IMR-90 (cell line): ENCODE measurements at regions not wholly inside any gene's neighbourhood (a gene's known extent, or its start where the extent isn't known, plus 50 kb on each side); places are given as distances from the start of the nearest gene placed in this dataset.

Experiments
- BHLHE40 ChIP-seq: fragments of 150-350 bp; IDR thresholded peaks from 2 replicates; pipeline ENCODE4 v1.6.1; 2016; ENCODE audit warnings: mild to moderate bottlenecking, low read depth, low read length
- CEBPB ChIP-seq: IDR thresholded peaks from 2 replicates; pipeline ENCODE4 v1.6.1; 2012; ENCODE audit warnings: low read depth, low read length, improper control_type of control experiment
- CHD1 ChIP-seq: IDR thresholded peaks from 2 replicates; pipeline ENCODE4 v1.6.1; 2012; ENCODE audit warnings: low read depth, low read length, improper control_type of control experiment
- CTCF ChIP-seq: conservative IDR thresholded peaks from 2 replicates; pipeline ENCODE4 v1.5.1; 2012; ENCODE audit warnings: mild to moderate bottlenecking, low read depth, low read length, improper control_type of control experiment
- ELK1 ChIP-seq: fragments of 150-350 bp; IDR thresholded peaks from 2 replicates; pipeline ENCODE4 v1.6.1; 2016; ENCODE audit warnings: low read depth, mild to moderate bottlenecking, low read length, moderate library complexity, borderline replicate concordance
- FOS ChIP-seq: fragments of 150-350 bp; IDR thresholded peaks from 2 replicates; pipeline ENCODE4 v1.6.1; 2016; ENCODE audit warnings: low read depth, low read length
- MAFK ChIP-seq: IDR thresholded peaks from 2 replicates; pipeline ENCODE4 v1.6.1; 2012; ENCODE audit warnings: low read depth, low read length, improper control_type of control experiment
- MAZ ChIP-seq: IDR thresholded peaks from 2 replicates; pipeline ENCODE4 v1.6.1; 2012; ENCODE audit warnings: low read depth, mild to moderate bottlenecking, low read length, improper control_type of control experiment, moderate library complexity, borderline replicate concordance
- POLR2A ChIP-seq: IDR thresholded peaks from 2 replicates; pipeline ENCODE4 v1.6.1; 2012; ENCODE audit warnings: mild to moderate bottlenecking, low read depth, low read length
- RAD21 ChIP-seq: IDR thresholded peaks from 2 replicates; pipeline ENCODE4 v1.6.1; 2012; ENCODE audit warnings: low read length, improper control_type of control experiment
- RCOR1 ChIP-seq: IDR thresholded peaks from 2 replicates; pipeline ENCODE4 v1.6.1; 2012; ENCODE audit warnings: mild to moderate bottlenecking, low read length, improper control_type of control experiment; ENCODE audit not compliant: insufficient replicate concordance
- RFX5 ChIP-seq: IDR thresholded peaks from 2 replicates; pipeline ENCODE4 v1.8.0; 2012; ENCODE audit warnings: low read depth, mild to moderate bottlenecking, low read length, moderate library complexity
- USF2 ChIP-seq: fragments of 150-350 bp; IDR thresholded peaks from 2 replicates; pipeline ENCODE4 v1.6.1; 2017; ENCODE audit warnings: mild to moderate bottlenecking, antibody characterized with exemption, low read length, low read depth

GRCh38 chr5:96050273-96050880 is 88.7 kb upstream of the ELL2 start:
- TF ChIP-seq FOS (no peak), CHD1 (no peak), CTCF (no peak), MAFK (no peak), CEBPB (no peak), RAD21 (no peak), BHLHE40 (no peak), POLR2A (no peak), ELK1 (no peak), USF2 (no peak), RCOR1 (no peak), MAZ (no peak), RFX5 (no peak)
